HG02588 (cell line): ENCODE measurements at regions not wholly inside any gene's neighbourhood (a gene's known extent, or its start where the extent isn't known, plus 50 kb on each side); places are given as distances from the start of the nearest gene placed in this dataset.
"Not testable (repeated sequence)": the region's sequence is repeated elsewhere in the genome, so short reads cannot be mapped to it uniquely, and the experiment has no call there.

ENCODE experiments used
- ATAC-seq: cut with Tn5 transposase; IDR thresholded peaks from one replicate; pipeline ENCODE4 v1.9.1; 2021; ENCODE audit warnings: mild to moderate bottlenecking, moderate library complexity; ENCODE audit not compliant: unreplicated experiment

DNA sequence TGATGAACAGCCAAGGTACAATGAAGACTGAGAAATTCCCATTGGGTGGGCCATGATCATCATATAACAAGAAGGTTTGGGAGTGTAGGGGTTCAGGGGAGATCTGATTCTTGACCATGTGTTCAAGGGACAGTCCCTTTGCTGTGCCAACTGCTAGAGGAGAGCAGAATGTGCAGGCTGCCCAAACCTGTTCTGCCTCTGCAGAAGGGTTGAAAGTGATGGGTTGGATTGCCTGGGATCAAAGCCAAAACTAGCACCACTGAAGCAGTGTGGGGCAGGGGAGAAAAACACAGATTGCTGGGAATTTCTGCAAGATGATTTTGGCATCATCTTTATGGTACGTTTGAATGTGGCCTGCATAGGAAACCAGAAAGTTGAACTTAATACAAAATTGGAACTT, 303.9 kb downstream of the OTUD1 start:
- ATAC-seq = peak; percentile 16

DNA sequence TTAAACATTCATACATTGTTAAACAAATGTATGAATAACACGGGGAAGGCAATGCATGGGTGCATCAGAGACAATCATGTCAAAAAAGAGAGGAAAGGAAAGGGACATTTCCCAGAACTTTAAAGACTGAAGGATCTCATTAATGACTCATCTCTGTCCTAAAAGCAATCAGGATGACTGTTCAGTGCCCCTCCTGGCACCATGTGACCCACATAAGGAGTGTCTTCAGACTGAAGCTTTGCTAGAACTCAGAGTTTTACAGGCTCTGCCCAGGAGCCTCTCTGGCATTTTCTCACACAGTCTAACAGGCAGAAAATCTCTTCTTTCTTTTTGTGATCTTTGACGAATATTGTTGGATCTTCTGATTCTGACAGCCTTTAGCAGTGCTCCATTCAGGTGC, 315.3 kb downstream of the OTUD1 start:
- ATAC-seq = no peak

DNA sequence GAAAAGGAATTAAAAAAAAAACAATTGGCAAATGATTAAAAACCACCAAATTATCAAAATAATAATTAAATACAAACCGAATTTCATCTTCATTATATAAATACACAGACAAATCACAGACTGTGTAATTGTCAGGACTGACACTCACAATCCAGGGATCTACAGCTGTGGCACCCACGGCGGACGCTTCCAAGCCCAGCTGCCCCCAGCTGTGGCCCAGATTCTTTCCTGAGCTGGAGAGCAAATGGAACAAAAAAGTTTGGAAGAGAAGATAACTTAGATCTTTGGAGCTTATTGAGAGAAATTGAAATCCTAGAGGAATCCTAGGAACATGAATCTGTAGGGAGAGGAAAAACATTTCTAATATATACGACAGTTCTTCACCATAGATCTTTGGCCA, 316.1 kb downstream of the OTUD1 start:
- ATAC-seq = no peak

DNA sequence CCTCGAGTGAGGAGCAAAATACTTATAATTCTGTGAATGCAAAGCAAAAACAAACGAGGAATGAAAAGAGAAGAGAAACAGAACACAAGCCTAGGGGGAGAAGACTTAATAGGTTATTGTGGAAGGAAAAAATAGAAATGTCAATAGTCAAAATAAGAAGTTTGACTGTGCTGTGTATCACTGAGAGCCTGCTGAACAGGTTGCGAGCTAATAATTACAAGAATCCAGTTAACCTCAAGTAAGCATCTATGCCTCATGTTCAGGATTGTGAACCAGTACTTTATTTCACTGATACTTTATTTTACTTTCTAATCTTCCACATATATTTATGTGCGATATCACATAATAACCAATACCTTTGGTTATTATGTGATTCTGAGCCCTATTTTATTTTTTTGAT, 316.7 kb downstream of the OTUD1 start:
- no peak for ATAC-seq

DNA sequence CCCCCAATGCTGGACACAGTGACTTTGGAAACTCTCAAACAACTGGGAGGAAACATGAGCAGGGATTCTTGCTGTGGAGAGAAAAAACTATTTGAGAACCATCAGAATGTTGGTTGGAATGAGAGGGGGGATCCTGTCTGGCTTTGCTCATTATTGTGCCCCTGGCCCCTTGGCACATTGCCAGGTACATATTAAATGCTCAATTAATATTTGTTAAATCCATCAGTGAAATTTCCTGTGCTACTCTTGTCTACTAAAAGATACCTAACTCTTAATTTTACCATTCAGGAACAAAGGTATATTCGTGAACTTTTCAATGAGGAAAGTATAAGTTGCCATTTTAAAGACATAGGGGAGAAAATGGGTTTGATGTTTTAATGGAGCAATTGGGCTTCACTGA, 329.4 kb downstream of the OTUD1 start:
- no peak for ATAC-seq

DNA sequence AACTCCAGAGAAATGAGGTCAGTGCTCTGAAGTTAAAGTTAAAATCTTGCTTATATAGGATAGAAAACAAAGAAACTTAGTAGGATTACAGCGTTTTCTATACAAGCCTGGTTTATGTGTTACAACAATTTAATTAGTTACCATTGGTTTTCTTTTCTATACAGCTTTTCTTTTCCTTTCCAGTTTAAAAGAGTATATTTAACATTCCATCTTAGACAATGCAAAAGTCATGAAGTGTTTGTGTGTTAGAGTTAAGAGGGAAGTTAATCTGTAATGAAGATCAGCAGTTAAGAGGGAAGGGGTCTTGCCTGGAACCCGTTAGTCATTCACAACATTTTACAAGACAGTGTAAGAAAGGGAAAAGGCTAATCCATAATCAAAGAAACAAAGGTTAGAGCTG, 338.3 kb downstream of the OTUD1 start:
- no peak for ATAC-seq

DNA sequence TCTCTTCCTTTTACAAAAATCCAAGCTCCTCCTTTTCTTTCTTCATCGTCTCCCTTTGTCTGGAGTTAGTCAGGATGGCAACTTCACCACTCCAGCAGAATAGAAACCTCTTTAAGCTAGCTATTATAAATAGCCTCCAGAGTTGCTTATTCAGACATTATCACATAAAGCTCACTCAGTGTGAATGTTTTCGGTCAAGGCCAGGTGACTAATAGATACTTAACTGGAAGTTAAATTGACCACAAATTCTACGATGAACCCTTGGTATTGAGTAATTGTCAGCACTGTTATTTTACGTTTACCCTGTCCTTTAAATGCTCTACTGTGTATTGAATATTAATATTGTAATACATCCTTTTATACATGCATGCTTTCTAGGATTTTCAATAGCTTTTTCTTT, 340.4 kb downstream of the OTUD1 start:
- no peak for ATAC-seq

DNA sequence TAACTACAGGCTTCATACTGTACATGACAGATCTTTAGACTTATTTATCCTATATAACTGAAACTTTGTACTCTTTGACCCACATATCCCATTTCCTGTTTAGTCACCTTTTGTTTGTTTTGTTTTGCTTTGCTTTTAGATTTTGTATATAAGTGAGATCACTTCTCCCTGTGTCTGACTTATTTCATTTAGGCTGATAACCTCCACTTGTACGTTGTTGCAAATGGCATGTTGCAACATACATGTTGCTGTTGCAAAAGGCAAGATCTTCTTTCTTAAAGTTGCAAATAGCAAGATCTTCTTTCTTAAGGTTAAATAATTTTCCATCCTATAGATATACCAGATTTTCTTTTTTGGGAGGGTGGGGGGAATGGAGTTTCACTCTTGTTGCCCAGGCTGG, 341.5 kb downstream of the OTUD1 start:
- no peak for ATAC-seq

DNA sequence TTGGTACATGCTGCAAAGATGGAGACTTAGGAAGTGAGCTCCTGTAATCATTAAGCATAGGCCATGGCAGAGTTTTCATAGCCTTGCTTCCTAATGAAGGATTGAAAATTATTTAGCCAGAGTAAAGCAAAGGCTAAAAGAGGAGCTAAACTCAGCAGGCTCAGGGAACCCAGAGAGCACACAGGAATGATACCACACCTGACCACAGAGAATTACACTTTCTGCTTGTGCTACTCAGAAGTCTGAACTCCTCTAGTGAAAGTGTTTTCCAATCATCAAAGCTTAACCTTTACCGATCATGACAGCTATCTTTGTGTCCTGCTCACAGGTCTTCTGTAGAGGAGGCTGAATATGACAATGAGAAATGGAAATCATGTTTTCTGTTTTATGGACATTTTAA, 347.7 kb downstream of the OTUD1 start:
- ATAC-seq = no peak

DNA sequence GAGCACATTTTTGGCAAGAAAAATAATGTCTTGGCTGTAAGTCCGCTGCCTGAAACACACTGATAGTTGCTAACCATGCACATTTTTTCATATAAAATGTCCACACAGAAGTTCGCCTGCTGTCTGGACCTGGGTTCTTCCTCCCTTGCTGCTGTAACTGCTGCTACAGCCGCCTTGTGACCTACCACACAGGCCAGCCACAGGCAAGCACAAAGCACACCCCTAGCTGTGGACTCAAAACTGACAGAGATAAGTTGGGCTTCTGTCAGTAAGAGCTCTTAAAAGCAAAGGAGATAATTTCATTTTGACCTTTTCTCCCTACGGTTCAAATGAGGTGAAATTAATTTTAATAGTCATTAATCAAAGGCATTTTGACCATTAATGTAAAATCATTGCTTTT, 354.7 kb downstream of the OTUD1 start:
- ATAC-seq = no peak

DNA sequence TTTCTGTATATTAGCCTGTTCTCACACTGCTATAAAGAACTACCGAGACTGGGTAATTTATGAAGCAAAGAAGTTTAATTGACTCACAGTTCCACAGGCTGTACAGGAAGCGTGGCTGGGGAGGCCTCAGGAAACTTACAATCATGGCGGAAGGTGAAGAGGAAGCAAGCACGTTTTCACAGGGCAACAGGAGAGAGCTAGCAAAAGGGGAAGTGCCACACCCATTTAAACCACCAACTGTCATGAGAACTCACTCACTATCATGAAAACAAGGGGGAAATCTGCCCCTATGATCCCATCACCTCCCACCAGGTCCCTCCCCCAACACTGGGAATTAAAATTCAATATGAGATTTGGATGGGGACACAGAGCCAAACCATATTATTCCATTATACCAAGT, 358.6 kb downstream of the OTUD1 start:
- not testable (repeated sequence) for ATAC-seq

DNA sequence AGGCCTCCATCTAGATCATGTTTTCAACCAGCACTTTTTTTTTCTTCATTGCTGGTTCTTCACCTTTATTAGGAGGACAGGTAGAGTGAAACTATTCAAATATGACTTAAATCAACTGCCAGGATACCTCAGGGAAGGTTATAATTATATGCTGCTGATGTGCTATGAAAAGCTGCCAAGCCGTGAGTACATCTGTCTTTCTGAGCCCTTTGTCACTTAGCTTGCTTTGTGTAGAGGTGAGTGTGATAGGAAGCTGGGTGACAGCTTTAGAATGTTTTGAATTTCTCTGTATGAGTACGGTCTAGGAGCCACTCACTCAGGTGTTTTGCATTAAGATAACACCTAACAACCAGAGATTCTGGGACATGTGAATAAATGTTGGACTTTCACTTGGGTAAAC, 365.2 kb downstream of the OTUD1 start:
- ATAC-seq = no peak

DNA sequence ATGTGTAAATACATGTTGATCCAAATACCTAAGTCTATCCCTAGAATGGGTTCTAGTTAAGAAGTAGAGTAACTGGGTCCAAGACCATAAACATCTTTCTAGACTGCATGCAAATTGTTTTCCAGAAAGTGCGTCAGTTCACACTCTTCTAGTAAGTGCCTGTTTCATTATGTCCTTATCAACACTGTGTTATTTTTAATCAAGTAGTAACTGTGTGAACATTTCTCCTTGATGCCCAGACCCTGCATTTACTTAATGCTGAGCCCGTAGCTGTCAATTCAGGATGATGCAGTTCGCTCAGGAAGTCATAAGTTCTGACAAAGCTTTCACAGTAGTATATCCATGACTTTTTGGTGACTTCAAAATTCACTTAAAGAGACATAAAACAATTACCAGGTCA, 374.8 kb downstream of the OTUD1 start:
- no peak for ATAC-seq

DNA sequence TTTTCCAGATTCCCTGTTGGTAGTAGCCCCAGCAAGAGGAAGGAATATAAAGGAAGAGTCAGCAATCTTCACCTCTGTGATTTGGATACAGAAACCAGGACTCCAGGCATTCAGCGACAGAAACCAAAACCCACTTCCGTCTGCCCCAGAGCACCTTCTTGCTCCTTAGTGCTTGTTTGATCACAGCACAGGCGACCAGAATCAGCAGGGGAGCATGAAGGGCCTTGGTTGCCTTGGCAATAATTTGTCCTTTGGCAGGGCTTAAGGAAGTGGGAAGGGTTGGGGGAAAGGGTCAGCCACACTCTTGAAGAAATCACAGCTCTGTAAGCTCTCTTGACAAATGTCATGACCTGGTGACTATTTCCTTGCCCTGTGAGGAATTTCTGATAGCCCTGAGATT, 379.6 kb downstream of the OTUD1 start:
- no peak for ATAC-seq

DNA sequence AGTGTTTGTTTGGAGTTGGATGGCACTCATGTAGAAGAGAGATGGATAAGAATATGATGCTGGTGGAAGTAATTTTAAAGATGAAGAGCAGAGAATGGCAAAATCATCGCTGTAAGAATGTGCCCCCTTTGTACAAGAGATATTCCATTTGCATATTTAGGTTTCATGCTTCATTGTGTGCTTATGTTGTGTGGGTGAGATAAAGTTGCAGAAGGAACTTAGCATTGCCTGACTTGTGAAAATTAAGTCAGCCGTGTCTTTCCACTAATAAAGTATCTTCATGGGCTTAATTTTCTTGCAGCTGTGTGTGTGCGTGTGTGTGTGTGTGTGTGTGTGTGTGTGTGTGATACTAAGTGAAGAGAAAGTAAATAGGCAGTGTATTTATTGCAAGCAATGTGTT, 381.9 kb downstream of the OTUD1 start:
- ATAC-seq = no peak

DNA sequence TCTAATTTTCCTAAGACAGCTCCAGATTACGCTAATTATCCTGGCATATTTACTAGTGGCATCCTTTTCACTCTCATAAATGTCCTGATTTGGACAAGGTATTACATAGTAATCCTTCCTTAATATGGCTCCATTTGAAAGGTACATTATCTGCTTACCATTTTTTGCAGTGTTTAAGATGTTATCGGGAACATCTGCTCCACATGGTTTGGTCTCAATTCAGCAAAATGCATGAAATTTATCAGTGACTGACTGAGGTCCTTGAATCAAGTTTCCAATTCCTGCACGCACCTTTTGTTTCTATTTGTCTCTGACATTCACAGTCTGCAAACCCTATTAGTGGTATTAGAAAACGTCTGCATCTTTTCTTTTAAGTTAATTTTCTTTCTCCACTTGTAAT, 384.1 kb upstream of the KIAA1217 start:
- no peak for ATAC-seq

DNA sequence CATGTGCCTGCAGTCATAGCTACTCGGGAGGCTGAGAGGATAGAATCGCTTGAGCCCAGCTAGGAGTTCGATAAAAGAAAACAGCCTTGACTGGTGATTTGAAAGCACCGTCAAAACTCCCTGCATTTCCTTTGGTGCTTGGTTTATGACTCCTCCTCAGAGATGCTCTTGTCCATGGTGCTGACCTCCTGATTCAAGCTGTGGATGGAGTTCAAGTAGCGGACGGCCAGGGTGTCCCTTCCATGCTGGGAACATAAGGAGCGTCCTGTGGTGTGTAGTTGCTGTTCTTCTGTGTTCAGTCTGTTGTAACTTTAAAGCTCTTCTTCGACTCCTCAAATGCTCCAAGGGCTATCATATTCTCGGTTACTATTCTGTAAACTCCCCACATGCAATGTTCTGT, 382.5 kb upstream of the KIAA1217 start:
- ATAC-seq = no peak

DNA sequence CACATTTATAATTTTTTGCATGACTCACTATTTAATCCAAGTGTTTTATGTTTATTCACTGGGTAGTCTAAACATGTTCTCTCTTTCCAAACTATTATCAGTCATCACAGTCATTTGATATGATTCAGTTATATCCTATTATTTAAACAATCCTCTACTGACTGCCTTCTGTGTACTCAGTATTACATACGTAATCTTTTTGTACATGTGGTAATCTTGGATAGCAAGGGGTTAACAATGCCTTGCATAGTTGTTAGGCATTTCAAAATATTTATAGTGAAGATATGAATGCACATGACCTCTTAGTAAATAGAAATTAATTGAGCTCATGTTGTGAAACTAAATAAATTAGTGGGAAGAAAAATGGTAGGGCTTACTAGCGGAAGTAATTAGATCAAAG, 379.4 kb upstream of the KIAA1217 start:
- ATAC-seq = no peak

DNA sequence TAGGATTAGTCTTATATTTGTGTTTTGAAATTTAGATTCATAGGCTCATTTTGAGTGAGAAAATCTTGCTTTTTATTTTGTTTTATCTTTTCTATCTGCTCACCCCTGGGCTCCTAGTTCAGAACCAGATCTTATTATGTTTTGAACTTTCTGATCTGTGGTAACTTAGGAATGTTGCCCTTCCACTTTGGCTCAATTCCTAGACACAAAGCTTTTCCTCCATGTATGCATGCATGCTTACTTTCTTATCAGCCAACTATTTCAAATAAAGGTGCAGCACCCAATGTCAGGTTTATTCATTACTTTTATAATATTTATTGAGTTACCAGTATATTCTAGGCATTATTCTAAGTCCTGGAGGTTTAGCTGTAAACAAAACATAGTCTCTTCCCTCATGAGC, 374.8 kb upstream of the KIAA1217 start:
- no peak for ATAC-seq

DNA sequence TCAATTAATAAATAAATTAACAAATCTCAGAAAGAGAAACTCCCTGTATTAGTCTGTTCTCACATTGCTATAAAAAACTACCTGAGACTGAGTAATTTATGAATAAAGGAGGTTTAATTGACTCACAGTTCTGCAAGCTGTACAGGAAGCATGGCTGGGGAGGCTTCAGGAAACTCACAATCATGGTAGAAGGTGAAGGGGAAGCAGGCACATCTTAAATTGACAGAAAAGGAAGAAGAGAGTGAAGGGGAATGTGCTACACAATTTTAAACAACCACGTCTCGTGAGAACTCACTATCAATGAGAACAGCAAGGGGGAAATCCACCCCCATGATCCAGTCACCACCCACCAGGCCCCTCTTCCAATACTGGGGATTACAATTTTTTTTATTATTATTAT, 358.3 kb upstream of the KIAA1217 start:
- ATAC-seq = no peak

DNA sequence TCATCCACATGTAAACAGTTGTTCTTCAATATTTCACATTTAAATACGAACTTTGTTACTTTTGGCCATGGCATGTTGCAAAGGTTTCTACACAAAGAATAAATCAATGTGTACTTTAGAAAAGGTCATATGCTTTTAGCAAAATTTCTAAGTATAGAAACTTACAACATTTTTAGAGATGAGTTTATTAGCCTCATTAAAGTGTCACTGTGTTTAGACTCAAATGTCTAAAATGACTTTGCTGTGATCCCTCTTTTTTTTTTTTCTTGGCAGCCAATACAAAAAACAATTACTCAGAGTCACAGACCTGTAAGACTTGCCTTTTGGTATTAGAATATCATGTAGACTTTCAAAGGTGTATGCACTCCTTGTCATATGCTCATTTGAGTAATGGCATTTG, 349.3 kb upstream of the KIAA1217 start:
- no peak for ATAC-seq

DNA sequence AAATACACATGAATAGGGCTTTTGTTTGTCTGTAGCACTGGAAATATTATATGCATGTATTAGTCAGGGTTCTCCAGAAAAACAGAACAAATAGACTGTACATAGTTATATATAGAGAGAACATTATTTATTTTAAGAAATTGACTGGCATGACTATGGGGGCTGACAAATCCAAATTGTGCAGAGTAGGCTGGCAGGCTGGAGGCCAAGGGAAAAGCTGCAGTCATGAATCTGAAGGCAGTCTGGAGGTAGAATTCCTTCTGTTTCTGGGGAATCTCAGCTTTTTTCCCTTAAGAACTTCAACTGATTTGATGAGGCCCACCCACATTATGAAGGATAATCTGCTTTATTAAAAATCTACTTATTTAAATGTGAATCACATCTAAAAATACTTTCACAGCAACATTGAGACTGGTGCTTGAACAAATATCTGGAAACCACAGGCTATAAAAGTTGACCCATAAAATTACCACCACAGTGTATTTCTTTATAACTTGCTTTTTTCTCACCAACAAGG, 344.2 kb upstream of the KIAA1217 start:
- ATAC-seq = no peak

DNA sequence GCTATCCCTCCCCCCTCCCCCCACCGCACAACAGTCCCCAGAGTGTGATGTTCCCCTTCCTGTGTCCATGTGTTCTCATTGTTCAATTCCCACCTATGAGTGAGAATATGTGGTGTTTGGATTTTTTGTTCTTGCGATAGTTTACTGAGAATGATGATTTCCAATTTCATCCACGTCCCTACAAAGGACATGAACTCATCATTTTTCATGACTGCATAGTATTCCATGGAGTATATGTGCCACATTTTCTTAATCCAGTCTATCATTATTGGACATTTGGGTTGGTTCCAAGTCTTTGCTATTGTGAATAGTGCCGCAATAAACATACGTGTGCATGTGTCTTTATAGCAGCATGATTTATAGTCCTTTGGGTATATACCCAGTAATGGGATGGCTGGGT, 342.0 kb upstream of the KIAA1217 start:
- ATAC-seq = not testable (repeated sequence)

DNA sequence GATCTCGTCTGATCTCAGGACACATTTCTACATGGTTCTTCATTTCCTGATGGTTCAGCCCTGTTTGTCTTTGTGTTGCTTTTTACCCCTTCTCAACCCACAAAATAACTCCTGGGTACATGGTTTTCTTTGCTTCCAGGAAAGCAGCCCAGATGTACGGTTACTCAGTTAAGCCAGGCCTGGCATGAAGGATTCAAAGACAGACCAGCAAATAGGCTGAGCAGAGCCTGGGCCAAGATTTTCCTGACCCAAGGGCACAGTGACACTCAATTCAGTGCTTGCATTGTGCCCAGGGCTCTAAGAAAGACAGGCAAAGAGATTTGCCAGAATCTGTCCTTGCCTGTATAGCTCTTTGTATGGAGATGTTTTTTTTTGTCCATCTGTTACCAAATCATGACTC, 340.8 kb upstream of the KIAA1217 start:
- ATAC-seq = no peak
